HG02798 (cell line): ENCODE measurements at regions not wholly inside any gene's neighbourhood (a gene's known extent, or its start where the extent isn't known, plus 50 kb on each side); places are given as distances from the start of the nearest gene placed in this dataset.
"Not testable (repeated sequence)": the region's sequence is repeated elsewhere in the genome, so short reads cannot be mapped to it uniquely, and the experiment has no call there.

Source experiments
- ATAC-seq: cut with Tn5 transposase; IDR thresholded peaks from one replicate; pipeline ENCODE4 v1.9.1; 2021; ENCODE audit warnings: mild to moderate bottlenecking; ENCODE audit not compliant: unreplicated experiment, poor library complexity

GRCh38 chr12:47382305-47382704 lies 302.5 kb upstream of the AMIGO2 start:
- no peak for ATAC-seq

GRCh38 chr12:47378907-47379306 lies 299.1 kb upstream of the AMIGO2 start:
- ATAC-seq: no peak

DNA sequence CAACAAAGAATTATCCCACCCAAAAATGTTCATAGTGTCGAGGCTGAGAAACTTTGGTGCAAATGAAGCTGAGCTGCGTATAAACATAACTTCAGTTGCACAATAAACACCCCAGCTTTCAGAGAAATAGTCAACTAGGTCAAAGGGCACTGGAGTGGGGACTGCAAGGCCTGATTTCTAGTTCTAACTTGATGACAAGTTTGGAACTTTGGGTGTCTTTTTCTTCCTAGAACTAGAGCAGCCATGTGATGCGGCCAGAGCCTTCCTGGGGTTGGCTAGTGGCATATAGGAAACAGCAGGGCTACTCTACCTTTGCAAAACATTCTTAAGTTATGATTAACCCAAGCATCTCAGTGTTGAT lies 298.4 kb upstream of the AMIGO2 start:
- no peak for ATAC-seq

DNA sequence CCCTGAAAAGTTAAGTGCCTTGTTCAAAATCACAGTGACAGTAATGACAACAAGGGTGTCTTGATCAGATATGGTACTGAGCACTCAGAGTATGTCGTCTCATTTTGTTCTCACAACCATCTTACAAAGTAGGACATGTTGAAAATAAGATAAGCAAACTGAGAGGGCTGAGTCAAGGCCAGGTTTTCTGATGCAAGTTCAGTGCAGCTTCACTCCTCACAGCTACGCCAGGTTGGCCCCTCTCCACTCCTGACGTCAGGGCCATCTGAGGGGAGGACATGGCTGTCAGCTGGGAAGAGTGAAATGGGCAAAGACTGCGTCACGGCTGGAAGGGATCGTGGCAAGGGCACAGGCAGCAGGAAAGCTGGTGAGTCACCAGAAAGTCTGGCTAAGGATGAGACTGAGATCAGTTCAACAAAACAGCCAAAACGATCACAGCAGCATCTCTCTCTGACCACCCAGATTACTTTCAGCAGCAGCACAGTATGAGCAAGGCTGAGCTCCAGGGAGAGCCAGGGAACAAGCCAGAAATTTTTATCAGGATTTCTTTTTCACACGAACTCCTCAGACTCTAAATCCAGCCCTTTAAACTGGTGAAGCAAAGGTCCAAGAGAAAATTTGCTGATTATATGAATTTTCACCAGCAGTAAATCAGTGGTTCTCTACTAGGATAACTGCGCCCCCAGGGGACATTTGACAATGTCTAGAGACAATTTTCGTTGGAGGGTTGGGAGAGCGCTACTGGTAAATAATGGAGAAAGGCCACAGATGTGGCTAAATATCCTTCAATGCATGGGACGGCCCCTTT lies 297.9 kb upstream of the AMIGO2 start:
- no peak for ATAC-seq

DNA sequence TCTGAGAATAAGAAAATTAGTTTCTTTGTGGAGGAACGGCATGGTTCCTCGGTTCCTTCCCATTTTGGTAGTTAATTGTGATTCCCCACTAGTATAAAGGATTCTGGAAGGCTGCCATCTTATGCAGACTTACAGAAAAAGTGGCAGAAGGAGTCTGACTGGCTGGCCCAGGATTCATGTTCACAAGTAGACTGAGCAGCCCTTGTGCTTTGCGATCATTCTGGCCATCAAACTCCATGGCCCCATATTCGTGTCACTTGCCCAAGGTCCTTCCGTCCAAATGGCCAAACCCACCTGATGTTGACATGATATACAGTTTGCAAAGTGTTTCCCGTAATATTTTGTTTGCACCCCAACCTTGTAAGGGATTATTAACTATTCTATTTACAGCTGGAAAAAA lies 297.2 kb upstream of the AMIGO2 start:
- ATAC-seq: no peak

- ATAC-seq: no peak
Measured at GRCh38 chr12:47373554-47374150, 293.9 kb upstream of the AMIGO2 start.

GRCh38 chr12:47370421-47370820 lies 290.7 kb upstream of the AMIGO2 start:
- ATAC-seq: no peak

- no peak for ATAC-seq
Measured at GRCh38 chr12:47369085-47369484, 289.3 kb upstream of the AMIGO2 start.

DNA sequence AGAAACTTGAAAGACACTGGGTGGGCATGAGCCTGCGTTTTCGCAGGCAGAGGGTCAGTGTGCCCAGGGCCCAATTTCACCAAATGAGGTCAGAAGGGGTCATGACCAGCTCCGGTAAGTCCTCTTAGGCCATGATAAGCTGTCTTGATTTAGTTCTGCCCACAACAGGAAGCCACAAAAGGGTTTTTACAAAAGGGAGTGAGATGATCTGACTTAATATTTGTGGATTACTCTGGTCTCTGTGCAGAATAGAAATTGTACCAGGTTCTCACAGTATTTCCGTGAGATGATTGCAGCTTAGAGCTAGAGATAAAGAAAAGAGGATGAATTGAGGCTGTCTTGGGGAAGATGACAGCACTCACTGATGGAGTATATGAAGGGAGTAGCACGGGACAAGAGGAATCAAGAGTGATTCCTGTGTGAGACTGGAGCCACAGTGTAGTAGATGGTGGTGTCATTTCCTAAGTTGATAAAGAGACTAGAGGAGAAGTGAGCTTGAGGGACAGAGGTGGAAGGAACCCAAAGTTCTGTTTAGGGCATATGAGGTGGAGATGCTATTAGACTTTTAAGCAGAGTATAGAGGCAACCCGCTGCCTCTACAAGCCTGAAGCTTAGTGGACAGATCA lies 288.3 kb upstream of the AMIGO2 start:
- no peak for ATAC-seq

- no peak for ATAC-seq
Measured at GRCh38 chr12:47366579-47366978, 286.8 kb upstream of the AMIGO2 start.

- ATAC-seq: no peak
Measured at GRCh38 chr12:47366157-47366556, 286.4 kb upstream of the AMIGO2 start.

DNA sequence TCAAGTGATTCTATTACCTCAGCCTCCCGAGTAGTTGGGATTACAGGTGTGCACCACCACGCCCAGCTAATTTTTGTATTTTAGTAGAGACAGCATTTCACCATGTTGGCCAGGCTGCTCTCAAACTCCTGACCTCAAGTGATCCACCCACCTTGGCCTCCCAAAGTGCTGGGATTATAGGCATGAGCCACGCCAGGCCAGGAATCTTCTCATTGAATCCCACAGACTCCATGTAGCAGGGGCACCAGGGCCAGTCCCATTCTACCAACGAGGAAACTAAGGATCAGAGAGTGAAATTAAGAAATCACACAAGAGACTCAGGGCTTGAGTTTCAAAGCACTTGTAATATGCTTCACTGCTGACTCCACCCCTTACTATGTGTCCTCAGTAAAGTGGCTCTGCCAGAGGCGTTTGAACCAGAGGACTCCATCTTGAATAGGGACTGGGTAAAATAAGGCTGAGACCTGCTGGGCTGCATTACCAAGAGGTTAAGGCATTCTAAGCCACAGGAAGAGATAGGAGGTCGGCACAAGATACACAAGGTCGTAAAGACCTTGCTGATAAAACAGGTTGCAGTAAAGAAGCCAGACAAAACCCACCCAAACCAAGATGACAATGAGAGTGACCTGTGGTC lies 285.8 kb upstream of the AMIGO2 start:
- not testable (repeated sequence) for ATAC-seq

- no peak for ATAC-seq
Measured at GRCh38 chr12:47364261-47364660, 284.5 kb upstream of the AMIGO2 start.

DNA sequence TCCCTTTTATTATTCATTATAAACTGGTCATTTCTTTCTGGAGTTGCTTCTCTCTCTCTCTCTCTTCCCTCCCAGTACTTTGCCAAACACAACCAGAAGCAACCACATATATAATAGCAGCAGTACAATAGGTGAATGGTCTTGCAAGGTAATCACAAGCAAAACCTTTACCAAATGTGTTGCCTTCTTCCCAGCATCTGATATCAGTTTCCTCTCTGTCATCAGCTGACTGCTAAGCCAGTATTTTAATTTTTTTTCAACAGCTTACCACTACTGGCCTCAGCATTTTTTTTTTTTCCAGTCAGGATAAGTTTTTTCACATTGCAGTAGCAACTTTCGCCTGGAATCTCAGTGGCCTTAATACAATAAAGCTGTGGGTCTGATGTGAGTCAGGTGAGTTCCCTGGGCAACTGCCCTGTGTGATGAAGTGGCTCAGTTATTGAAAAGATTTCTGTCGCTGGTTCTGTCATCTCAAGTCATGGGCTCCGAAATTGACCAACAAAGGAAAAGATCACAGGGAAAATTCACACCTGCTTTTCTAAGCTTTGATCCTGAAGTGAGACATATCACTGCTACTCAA lies 282.5 kb upstream of the AMIGO2 start:
- ATAC-seq: no peak

DNA sequence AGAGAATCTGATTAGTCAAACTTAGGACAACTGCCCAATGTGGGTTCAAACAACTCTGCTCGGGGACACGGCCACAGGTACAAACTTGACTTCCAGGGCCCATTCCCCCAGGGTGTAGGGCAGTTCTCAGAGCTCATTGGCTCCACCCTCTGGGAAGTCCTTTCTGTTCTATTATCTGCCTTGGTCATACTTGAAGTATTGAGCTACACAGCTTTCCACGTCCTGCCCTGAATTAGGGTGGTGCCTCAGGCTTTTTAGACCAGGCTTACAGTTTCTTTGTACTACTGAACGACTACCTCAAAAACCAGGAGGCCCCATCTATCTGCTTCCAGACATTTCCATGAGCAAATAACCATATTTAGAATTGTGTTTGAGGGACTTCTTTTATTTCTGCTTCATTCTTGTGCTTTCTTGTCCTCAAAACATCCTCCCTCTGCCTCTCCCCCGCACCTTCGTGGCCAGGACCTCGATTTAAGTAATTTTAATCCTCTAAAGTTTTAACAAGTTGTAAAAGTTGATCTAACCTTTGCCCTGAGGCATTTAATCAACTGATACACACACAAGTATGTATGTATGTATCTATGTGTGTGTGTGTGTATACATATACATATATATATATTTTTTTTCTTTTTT lies 281.7 kb upstream of the AMIGO2 start:
- peak; percentile 83 for ATAC-seq

DNA sequence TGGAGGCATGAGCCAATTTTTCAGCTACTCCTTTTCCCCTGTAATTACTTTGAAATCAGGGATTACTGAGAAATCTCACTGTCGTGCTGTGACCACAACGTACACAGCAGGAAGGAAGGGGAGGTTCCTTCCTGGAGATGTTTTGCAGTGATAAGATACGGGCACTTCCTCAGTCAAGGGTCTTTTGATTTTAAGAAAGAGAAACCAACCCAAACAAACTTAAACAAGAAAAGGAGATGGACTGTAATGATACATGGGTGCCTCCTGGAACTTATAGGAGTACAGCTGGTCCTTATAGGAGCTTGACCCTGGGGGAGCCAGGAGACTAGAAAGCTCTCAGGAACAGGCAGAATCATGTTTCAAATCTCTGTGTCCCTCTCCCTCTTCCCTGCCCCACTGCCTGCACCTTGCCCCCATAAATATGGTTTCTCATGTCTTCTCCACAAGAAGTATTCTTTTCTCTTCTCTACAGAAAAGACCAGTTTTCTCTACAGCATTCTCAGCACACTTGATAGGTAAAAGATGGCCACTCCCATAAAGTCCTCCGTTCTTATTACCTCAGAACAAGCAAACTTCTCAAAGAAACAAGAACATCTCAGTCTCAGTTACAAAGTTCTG lies 281.1 kb upstream of the AMIGO2 start:
- peak; percentile 36 for ATAC-seq

DNA sequence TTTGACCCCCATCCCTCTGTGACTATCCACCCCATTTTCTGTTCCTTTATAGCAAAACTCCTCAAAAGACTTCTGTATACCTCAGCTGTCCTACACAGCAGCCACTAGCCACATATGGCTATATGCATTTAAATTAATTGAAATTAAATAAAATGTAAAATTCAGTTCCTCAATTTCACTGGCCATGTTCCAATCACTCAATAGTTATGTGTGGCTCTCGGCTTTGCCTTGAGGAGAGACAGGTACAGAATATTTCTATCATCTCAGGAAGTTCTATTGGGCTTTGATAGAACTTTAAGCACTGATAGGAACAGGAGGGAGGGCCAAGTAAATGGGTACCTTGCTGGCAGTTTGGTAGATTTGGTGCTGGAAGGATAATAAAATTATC lies 280.3 kb upstream of the AMIGO2 start:
- no peak for ATAC-seq

- ATAC-seq: no peak
Measured at GRCh38 chr12:47359310-47360092, 279.7 kb upstream of the AMIGO2 start.

GRCh38 chr12:47357006-47357405 lies 277.2 kb upstream of the AMIGO2 start:
- not testable (repeated sequence) for ATAC-seq
